ENCODE measurements at regions not wholly inside any gene's neighbourhood (a gene's known extent, or its start where the extent isn't known, plus 50 kb on each side); places are given as distances from the start of the nearest gene placed in this dataset.

GRCh38 chr1:30379684-30380624, 343.4 kb downstream of the MATN1 start:
- Mint-ChIP-seq H3K4me3 (ENCODE audit: unreplicated experiment) (no peak overlapping the region), H3K27me3 (ENCODE audit: unreplicated experiment) (peaks cover 2% of the 10 kb centered on the region), H3K27ac (ENCODE audit: unreplicated experiment) (no peak overlapping the region), H3K36me3 (ENCODE audit: low read depth, unreplicated experiment) (no peaks in the 10 kb centered on the region), H3K9me3 (ENCODE audit: unreplicated experiment) (no peaks in the 10 kb centered on the region), H3K4me1 (ENCODE audit: unreplicated experiment) (no peaks in the 10 kb centered on the region)
- peak; percentile 83 for TF ChIP-seq CTCF (IDR thresholded peaks at IDR 0.05; ENCODE audit: unreplicated experiment)
- DNase-seq (ENCODE audit: low spot score) = peak; percentile 66

- TF ChIP-seq CTCF (IDR thresholded peaks at IDR 0.05; ENCODE audit: unreplicated experiment) = no peak
- no peaks in the 10 kb centered on the region for H3K4me1 Mint-ChIP-seq (ENCODE audit: unreplicated experiment)
- H3K36me3 Mint-ChIP-seq (ENCODE audit: low read depth, unreplicated experiment) = no peaks in the 10 kb centered on the region
- DNase-seq (ENCODE audit: low spot score) = no peak
- H3K27me3 Mint-ChIP-seq (ENCODE audit: unreplicated experiment) = peaks cover 2% of the 10 kb centered on the region
- no peak overlapping the region for H3K27ac Mint-ChIP-seq (ENCODE audit: unreplicated experiment)
- H3K9me3 Mint-ChIP-seq (ENCODE audit: unreplicated experiment) = no peaks in the 10 kb centered on the region
- no peak overlapping the region for H3K4me3 Mint-ChIP-seq (ENCODE audit: unreplicated experiment)
Observed at GRCh38 chr1:30378991-30379581, 344.3 kb downstream of the MATN1 start.

GRCh38 chr1:30378003-30378596, 345.3 kb downstream of the MATN1 start:
- Mint-ChIP-seq H3K27ac (ENCODE audit: unreplicated experiment) (no peak overlapping the region), H3K4me3 (ENCODE audit: unreplicated experiment) (no peak overlapping the region), H3K9me3 (ENCODE audit: unreplicated experiment) (no peaks in the 10 kb centered on the region), H3K4me1 (ENCODE audit: unreplicated experiment) (no peaks in the 10 kb centered on the region), H3K36me3 (ENCODE audit: low read depth, unreplicated experiment) (no peaks in the 10 kb centered on the region), H3K27me3 (ENCODE audit: unreplicated experiment) (peaks cover 3% of the 10 kb centered on the region)
- DNase-seq (ENCODE audit: low spot score) = no peak
- TF ChIP-seq CTCF (IDR thresholded peaks at IDR 0.05; ENCODE audit: unreplicated experiment) = no peak

GRCh38 chr1:30377230-30378002, 346.0 kb downstream of the MATN1 start:
- TF ChIP-seq CTCF (IDR thresholded peaks at IDR 0.05; ENCODE audit: unreplicated experiment) = no peak
- Mint-ChIP-seq H3K9me3 (ENCODE audit: unreplicated experiment) (no peaks in the 10 kb centered on the region), H3K27ac (ENCODE audit: unreplicated experiment) (no peak overlapping the region), H3K4me3 (ENCODE audit: unreplicated experiment) (no peak overlapping the region), H3K27me3 (ENCODE audit: unreplicated experiment) (peaks cover 4% of the 10 kb centered on the region), H3K36me3 (ENCODE audit: low read depth, unreplicated experiment) (no peaks in the 10 kb centered on the region), H3K4me1 (ENCODE audit: unreplicated experiment) (no peaks in the 10 kb centered on the region)
- no peak for DNase-seq (ENCODE audit: low spot score)

Measured in endothelial cell (in vitro differentiated cells).